HEK293T (cell line): ENCODE measurements at regions not wholly inside any gene's neighbourhood (a gene's known extent, or its start where the extent isn't known, plus 50 kb on each side); places are given as distances from the start of the nearest gene placed in this dataset.

Experiments
- BHLHE40 ChIP-seq: fragments of 450-650 bp; IDR thresholded peaks from 2 replicates; pipeline ENCODE4 v1.6.1; 2016; ENCODE audit warnings: mild to moderate bottlenecking, moderate library complexity, borderline replicate concordance
- CTBP1 ChIP-seq: fragments of 450-650 bp; IDR thresholded peaks from 2 replicates; pipeline ENCODE4 v1.6.1; 2016; ENCODE audit warnings: borderline replicate concordance
- ELF4 ChIP-seq: fragments of 450-650 bp; IDR thresholded peaks from 2 replicates; pipeline ENCODE4 v1.6.1; 2017; ENCODE audit warnings: antibody characterized with exemption
- FOXA1 ChIP-seq: fragments of 450-650 bp; IDR thresholded peaks from 2 replicates; pipeline ENCODE4 v1.6.1; 2016; ENCODE audit warnings: mild to moderate bottlenecking
- FOXK2 ChIP-seq: fragments of 450-650 bp; IDR thresholded peaks from 2 replicates; pipeline ENCODE4 v1.6.1; 2016; ENCODE audit warnings: mild to moderate bottlenecking
- FOXM1 ChIP-seq: fragments of 450-650 bp; IDR thresholded peaks from 2 replicates; pipeline ENCODE4 v1.6.1; 2017; ENCODE audit warnings: mild to moderate bottlenecking, borderline replicate concordance
- NFRKB ChIP-seq: fragments of 450-650 bp; IDR thresholded peaks from 2 replicates; pipeline ENCODE4 v1.6.1; 2016; ENCODE audit warnings: mild to moderate bottlenecking, moderate library complexity
- SP1 ChIP-seq: fragments of 450-650 bp; IDR thresholded peaks from 2 replicates; pipeline ENCODE4 v1.6.1; 2017

DNA sequence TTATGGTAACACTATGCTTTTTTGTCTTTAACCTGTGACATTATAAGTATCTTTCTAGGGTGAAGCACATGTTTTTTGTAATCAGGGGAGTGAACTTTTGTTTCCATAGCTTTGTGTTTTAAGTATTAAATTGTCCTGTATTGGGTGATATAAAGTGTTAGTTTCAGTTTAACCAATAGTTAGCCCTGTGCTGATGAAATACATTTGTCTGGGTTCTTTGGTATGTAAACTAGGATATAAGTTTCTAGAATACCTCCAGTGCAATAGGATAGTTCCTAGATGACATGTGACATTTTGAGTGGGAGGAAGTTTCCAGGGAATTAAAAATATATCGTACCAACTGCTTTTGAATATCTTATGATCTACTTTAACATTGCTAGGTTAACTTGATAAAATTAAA lies 611.0 kb upstream of the MARCKS start:
- TF ChIP-seq FOXK2 = no peak
- no peak for TF ChIP-seq CTBP1
- TF ChIP-seq ELF4 = no peak
- TF ChIP-seq FOXM1 = no peak
- no peak for TF ChIP-seq SP1
- no peak for TF ChIP-seq FOXA1
- TF ChIP-seq BHLHE40 = no peak
- no peak for TF ChIP-seq NFRKB
